GM10248 (cell line): ENCODE measurements at regions not wholly inside any gene's neighbourhood (a gene's known extent, or its start where the extent isn't known, plus 50 kb on each side); places are given as distances from the start of the nearest gene placed in this dataset.
A peak's percentile ranks its signal among the peaks of the same experiment; 100 is the strongest.

Source experiments
- CTCF ChIA-PET: fragments of 300-600 bp; sonication (Branson Sonifier 250); formaldehyde crosslinking; extraction: SDS; loops from one replicate; lab custom pipeline; 2021; ENCODE audit warnings: antibody characterized with exemption; lab: Yijun Ruan, JAX
- POLR2A ChIA-PET: fragments of 350-650 bp; sonication (Branson Sonifier 250); formaldehyde crosslinking; extraction: SDS; loops from one replicate; lab custom pipeline; 2020; ENCODE audit warnings: antibody characterized with exemption; lab: Yijun Ruan, JAX
- DNase-seq: peaks from one replicate; pipeline ENCODE4 v3.0.0; 2012; ENCODE audit errors: extremely low spot score
- CTCF ChIP-seq: IDR thresholded peaks from 2 replicates; pipeline ENCODE4 v1.5.1; 2012; ENCODE audit warnings: mild to moderate bottlenecking, low read depth; ENCODE audit errors: extremely low read depth, missing control alignments, control extremely low read depth

GRCh38 chr6:145209272-145209671 is 526.0 kb downstream of the EPM2A start:
- no peak for DNase-seq
- ChIA-PET CTCF (interaction anchor here (2.6 kb wide), 1 partner anchor 11 kb away, joined by 6 read pairs; no protein-coding TSS in a partner anchor), POLR2A (no interaction called here)
- TF ChIP-seq CTCF = no peak

- TF ChIP-seq CTCF = no peak
- DNase-seq = peak; percentile 13
- CTCF ChIA-PET = interaction anchor here (0.8 to 1.9 kb wide), 6 partner anchors 9 to 627 kb away, joined by 3 to 7 read pairs (median 4); no protein-coding TSS in a partner anchor
- POLR2A ChIA-PET = no interaction called here
Observed at GRCh38 chr6:145212813-145213212, 522.5 kb downstream of the EPM2A start.

GRCh38 chr6:145213614-145214013 is 521.7 kb downstream of the EPM2A start:
- CTCF ChIA-PET = interaction anchor here (1.0 to 1.9 kb wide), 5 partner anchors 9 to 628 kb away, joined by 3 to 7 read pairs (median 4); no protein-coding TSS in a partner anchor

GRCh38 chr6:145214570-145214969 is 520.8 kb downstream of the EPM2A start:
- CTCF ChIA-PET = no interaction called here
- TF ChIP-seq CTCF = peak; percentile 33
- POLR2A ChIA-PET = no interaction called here
- no peak for DNase-seq

More at GRCh38 chr6:145213614-145214013, 521.7 kb downstream of the EPM2A start:
- DNase-seq = peak; percentile 18
- POLR2A ChIA-PET = no interaction called here
- no peak for TF ChIP-seq CTCF

GRCh38 chr6:145224450-145224849 is 510.9 kb downstream of the EPM2A start:
- CTCF ChIA-PET = interaction anchor here (1.2 kb wide), 1 partner anchor 9 kb away, joined by 3 read pairs; no protein-coding TSS in a partner anchor
- POLR2A ChIA-PET = no interaction called here
- TF ChIP-seq CTCF = no peak
- DNase-seq = no peak

- DNase-seq = no peak
- CTCF ChIA-PET = interaction anchor here (1.2 kb wide), 1 partner anchor 8 kb away, joined by 3 read pairs; no protein-coding TSS in a partner anchor
- TF ChIP-seq CTCF = no peak
- POLR2A ChIA-PET = no interaction called here
Observed at GRCh38 chr6:145225500-145225899, 509.8 kb downstream of the EPM2A start.
